HCT116 (cell line): ENCODE measurements at regions not wholly inside any gene's neighbourhood (a gene's known extent, or its start where the extent isn't known, plus 50 kb on each side); places are given as distances from the start of the nearest gene placed in this dataset.

Source experiments
- ATAC-seq: fragments of 200-7000 bp; cut with Tn5 transposase; 2 replicates; pipeline ENCODE4 v1.9.1; 2020; ENCODE audit warnings: mild to moderate bottlenecking, moderate library complexity
- BruUV-seq: library from RNA; stranded (reverse); fragments of 400-500 nt; replicated peaks from 2 replicates; lab custom pipeline; 2021; lab: Mats Ljungman, UMichigan
- CTCF ChIA-PET: fragments of 300-600 bp; sonication (Branson Sonifier 250); formaldehyde crosslinking; loops from one replicate; lab custom pipeline; 2021; ENCODE audit warnings: antibody characterized with exemption; lab: Charles Lee
- POLR2A ChIA-PET: fragments of 300-600, 350-600 bp; sonication (Branson Sonifier 250); formaldehyde crosslinking; loops from one replicate; lab custom pipeline; 2021; ENCODE audit warnings: antibody characterized with exemption; lab: Charles Lee
- RAD21 ChIA-PET, 2 experiments: fragments of 300-600 bp; sonication (Branson Sonifier 250); formaldehyde crosslinking; loops; one replicate each; lab custom pipeline; 2023; ENCODE audit warnings: low total read pairs in 2 of 2; ENCODE audit not compliant: uncharacterized antibody in 2 of 2, unreplicated experiment in 2 of 2, low non-redundant PET in 1 of 2; lab: Charles Lee
- DNase-seq: peaks from one replicate; pipeline ENCODE4 v3.0.0-alpha.2; 2010; ENCODE audit warnings: low read depth, low spot score
- H2AFZ ChIP-seq: fragments of 200-600 bp; shearing (Covaris generic), sonication (generic); 2 replicates; pipeline ENCODE4 v1.6.1; 2017; ENCODE audit warnings: low read depth, mixed run types, mixed read lengths, antibody characterized with exemption, low read length; ENCODE audit not compliant: poor library complexity, severe bottlenecking
- H3K27ac ChIP-seq: 2 replicates; pipeline ENCODE4 v1.5.1; 2012; ENCODE audit warnings: low read depth, low read length
- H3K27me3 ChIP-seq: fragments of 200-600 bp; sonication (generic); 2 replicates; pipeline ENCODE4 v1.6.1; 2016; ENCODE audit warnings: mixed run types, low read length, mixed read lengths; ENCODE audit not compliant: insufficient read depth
- H3K36me3 ChIP-seq, 2 experiments: fragments of 200-500 bp in 1 of 2; fragments of 200-600 bp in 1 of 2; sonication (Bioruptor generic) in 1 of 2; sonication (generic) in 1 of 2; 2 replicates each; pipeline versions ENCODE4 v1.5.1 to v1.6.1; 2014 to 2016; ENCODE audit warnings: low read length in 2 of 2, inconsistent platforms in 1 of 2, mixed read lengths in 1 of 2, mixed run types in 1 of 2; ENCODE audit not compliant: insufficient read depth in 2 of 2, control insufficient read depth in 1 of 2
- H3K4me1 ChIP-seq, 2 experiments: fragments of 200-600 bp in 1 of 2; sonication (generic) in 1 of 2; 2 replicates each; pipeline versions ENCODE4 v1.5.1 to v1.6.1; 2012 to 2017; ENCODE audit warnings: low read length in 2 of 2, inconsistent platforms in 1 of 2, mild to moderate bottlenecking in 1 of 2, mixed read lengths in 1 of 2, mixed run types in 1 of 2, moderate library complexity in 1 of 2; ENCODE audit not compliant: insufficient read depth in 2 of 2, control insufficient read depth in 1 of 2
- H3K4me2 ChIP-seq: fragments of 200-600 bp; sonication (generic); 2 replicates; pipeline ENCODE4 v1.6.1; 2017; ENCODE audit warnings: mixed run types, low read length, mixed read lengths
- H3K4me3 ChIP-seq, 2 experiments: fragments of 200-600 bp in 1 of 2; sonication (generic) in 1 of 2; replicated peaks in 1 of 2; 2 replicates each; pipeline ENCODE4 v1.5.1; 2011 to 2016; ENCODE audit warnings: low read length in 2 of 2, control low read depth in 1 of 2, low read depth in 1 of 2, mild to moderate bottlenecking in 1 of 2, mixed read lengths in 1 of 2, mixed run types in 1 of 2
- H3K79me2 ChIP-seq: fragments of 200-600 bp; sonication (generic); 2 replicates; pipeline ENCODE4 v1.6.1; 2017; ENCODE audit warnings: mild to moderate bottlenecking, mixed run types, low read length, moderate library complexity, mixed read lengths; ENCODE audit not compliant: insufficient read depth
- H3K9ac ChIP-seq: fragments of 200-600 bp; sonication (generic); 2 replicates; pipeline ENCODE4 v1.6.1; 2016; ENCODE audit warnings: low read length, mixed read lengths
- H3K9me2 ChIP-seq: fragments of 200-600 bp; sonication (generic), shearing (Covaris generic); 2 replicates; pipeline ENCODE4 v1.6.1; 2017; ENCODE audit warnings: mixed run types, mild to moderate bottlenecking, moderate library complexity; ENCODE audit not compliant: insufficient read depth
- H3K9me3 ChIP-seq, 2 experiments: fragments of 200-500 bp in 1 of 2; fragments of 200-600 bp in 1 of 2; sonication (Bioruptor generic) in 1 of 2; sonication (generic) in 1 of 2; 2 replicates each; pipeline ENCODE4 v1.6.1; 2014 to 2017; ENCODE audit warnings: low read length in 2 of 2, mixed read lengths in 2 of 2, inconsistent platforms in 1 of 2, low read depth in 1 of 2, mild to moderate bottlenecking in 1 of 2, mixed run types in 1 of 2, moderate library complexity in 1 of 2; ENCODE audit not compliant: control insufficient read depth in 1 of 2, insufficient read depth in 1 of 2
- H4K20me1 ChIP-seq: fragments of 200-600 bp; sonication (generic), shearing (Covaris generic); 2 replicates; pipeline ENCODE4 v1.6.1; 2017; ENCODE audit warnings: mixed run types, mild to moderate bottlenecking, moderate library complexity; ENCODE audit not compliant: insufficient read depth
- CBX3 ChIP-seq: IDR thresholded peaks from 2 replicates; pipeline ENCODE4 v1.6.1; 2012; ENCODE audit warnings: low read depth
- CEBPB ChIP-seq: IDR thresholded peaks from 2 replicates; pipeline ENCODE4 v1.6.1; 2012; ENCODE audit warnings: low read depth
- CTCF ChIP-seq, 3 experiments: fragments of 200-600 bp in 1 of 3; sonication (generic) in 1 of 3; IDR thresholded peaks in 2 of 3; conservative IDR thresholded peaks in 1 of 3; 2 replicates each; pipeline ENCODE4 v1.5.1; 2012 to 2017; ENCODE audit warnings: low read depth in 2 of 3, low read length in 2 of 3, antibody characterized with exemption in 1 of 3, borderline replicate concordance in 1 of 3, control low read depth in 1 of 3, mild to moderate bottlenecking in 1 of 3, mixed read lengths in 1 of 3, mixed run types in 1 of 3, moderate library complexity in 1 of 3; ENCODE audit not compliant: insufficient read depth in 1 of 3
- ELF1 ChIP-seq: IDR thresholded peaks from 2 replicates; pipeline ENCODE4 v1.6.1; 2012; ENCODE audit warnings: low read depth, borderline replicate concordance
- EZH2 ChIP-seq: fragments of 200-600 bp; sonication (generic); IDR thresholded peaks from 2 replicates; pipeline ENCODE4 v1.6.1; 2017; ENCODE audit warnings: antibody characterized with exemption, mixed run types
- EZH2phosphoT487 ChIP-seq: fragments of 200-600 bp; IDR thresholded peaks from 2 replicates; pipeline ENCODE4 v1.6.1; 2018; ENCODE audit warnings: antibody characterized with exemption, borderline replicate concordance
- FOSL1 ChIP-seq: IDR thresholded peaks from 2 replicates; pipeline ENCODE4 v1.6.1; 2012; ENCODE audit warnings: low read depth
- JUND ChIP-seq: IDR thresholded peaks from 2 replicates; pipeline ENCODE4 v1.6.1; 2012
- MAX ChIP-seq: IDR thresholded peaks from 2 replicates; pipeline ENCODE4 v1.6.1; 2012
- POLR2A ChIP-seq: IDR thresholded peaks from 2 replicates; pipeline ENCODE4 v1.7.0; 2011; ENCODE audit warnings: borderline replicate concordance; ENCODE audit not compliant: insufficient read depth, insufficient read length; ENCODE audit errors: extremely low read depth
- POLR2AphosphoS5 ChIP-seq: IDR thresholded peaks from 2 replicates; pipeline ENCODE4 v1.6.1; 2011; ENCODE audit warnings: mild to moderate bottlenecking, low read depth, low read length, moderate library complexity
- RAD21 ChIP-seq: IDR thresholded peaks from 2 replicates; pipeline ENCODE4 v1.6.1; 2012; ENCODE audit warnings: low read depth, mild to moderate bottlenecking
- REST ChIP-seq: IDR thresholded peaks from 2 replicates; pipeline ENCODE4 v1.6.1; 2012; ENCODE audit warnings: low read depth
- SP1 ChIP-seq: IDR thresholded peaks from 2 replicates; pipeline ENCODE4 v1.6.1; 2012; ENCODE audit warnings: low read depth
- SRF ChIP-seq: IDR thresholded peaks from 2 replicates; pipeline ENCODE4 v1.6.1; 2012; ENCODE audit warnings: low read depth
- TCF7L2 ChIP-seq: IDR thresholded peaks from 2 replicates; pipeline ENCODE4 v1.7.0; 2011; ENCODE audit warnings: borderline replicate concordance, inconsistent platforms; ENCODE audit not compliant: insufficient read depth, insufficient read length; ENCODE audit errors: extremely low read depth
- YY1 ChIP-seq: IDR thresholded peaks from 2 replicates; pipeline ENCODE4 v1.6.1; 2011; ENCODE audit warnings: low read length, low read depth, moderate library complexity, mild to moderate bottlenecking; ENCODE audit not compliant: insufficient replicate concordance; ENCODE audit errors: extremely low read depth
- ZBTB33 ChIP-seq: IDR thresholded peaks from 2 replicates; pipeline ENCODE4 v1.6.1; 2011; ENCODE audit warnings: mild to moderate bottlenecking, low read length, moderate library complexity; ENCODE audit not compliant: insufficient replicate concordance; ENCODE audit errors: extremely low read depth
- ZFX ChIP-seq: fragments of 450-650 bp; IDR thresholded peaks from 2 replicates; pipeline ENCODE4 v1.6.1; 2017
- ZNF274 ChIP-seq: fragments of 200-500 bp; sonication (Bioruptor generic); IDR thresholded peaks from 2 replicates; pipeline ENCODE4 v1.6.1; 2014; ENCODE audit warnings: mild to moderate bottlenecking, low read depth, low read length, inconsistent platforms
- intact Hi-C: fragments of 100-400 bp; cut with micrococcal nuclease; formaldehyde crosslinking; loops from 2 replicates; pipeline ENCODE4 v1.10.0; 2022

- POLR2A ChIA-PET, result no interaction called here
- no TSS peak for BruUV-seq
Measured at GRCh38 chr9:86491468-86492266, 137.5 kb upstream of the TUT7 start.

More at GRCh38 chr9:86491468-86492266, 137.5 kb upstream of the TUT7 start:
- H2AFZ ChIP-seq, result no peak overlapping the region
- H3K9ac ChIP-seq, result no peak overlapping the region
- H3K9me3 ChIP-seq, result no peaks in the 10 kb centered on the region
- H3K4me3 ChIP-seq, result no peak overlapping the region
- H3K36me3 ChIP-seq, result no peaks in the 10 kb centered on the region
- no peak overlapping the region for H3K27ac ChIP-seq
- RAD21 ChIA-PET, result no interaction called here
- peaks cover 28% of the 10 kb centered on the region for H3K27me3 ChIP-seq
- H4K20me1 ChIP-seq, result no peaks in the 10 kb centered on the region
- intact Hi-C loops, result no loop called here
- DNase-seq, result no peak
- H3K4me1 ChIP-seq, result no peaks in the 10 kb centered on the region
- CTCF ChIA-PET, result no interaction called here
- no peak for ATAC-seq
- TF ChIP-seq MAX, result no peak
- TF ChIP-seq SP1, result no peak
- TF ChIP-seq SRF, result no peak
- no peak for TF ChIP-seq REST
- no peak for TF ChIP-seq CBX3
- TF ChIP-seq ZFX, result no peak
- no peak for TF ChIP-seq POLR2AphosphoS5
- TF ChIP-seq TCF7L2, result no peak
- no peak for TF ChIP-seq ZBTB33
- no peak for TF ChIP-seq CTCF (IDR thresholded peaks at IDR 0.05 in 2 of 3, conservative IDR thresholded peaks at IDR 0.05 in 1 of 3; ENCODE audit: borderline replicate concordance in 1 of 3, insufficient read depth in 1 of 3, low read depth in 2 of 3, low read length in 2 of 3)
- no peak for TF ChIP-seq ZNF274
- no peak for TF ChIP-seq EZH2
- no peak for TF ChIP-seq YY1
- TF ChIP-seq ELF1, result no peak
- no peak for TF ChIP-seq CEBPB
- no peak for TF ChIP-seq POLR2A
- no peak for TF ChIP-seq FOSL1
- no peak for TF ChIP-seq RAD21
- no peak for TF ChIP-seq JUND
- no peak for TF ChIP-seq EZH2phosphoT487
- H3K4me2 ChIP-seq, result no peak overlapping the region
- no peaks in the 10 kb centered on the region for H3K9me2 ChIP-seq
- H3K79me2 ChIP-seq, result no peaks in the 10 kb centered on the region
